ENCODE measurements at regions not wholly inside any gene's neighbourhood (a gene's known extent, or its start where the extent isn't known, plus 50 kb on each side); places are given as distances from the start of the nearest gene placed in this dataset.

GRCh38 chr9:109591691-109592090 lies 93.6 kb upstream of the PTPN3 start:
- TF ChIP-seq CTCF (IDR thresholded peaks at IDR 0.05), result no peak
- no peak for TF ChIP-seq POLR2A (IDR thresholded peaks at IDR 0.05)

Data from heart left ventricle (tissue), 13 donors.